ENCODE measurements at regions not wholly inside any gene's neighbourhood (a gene's known extent, or its start where the extent isn't known, plus 50 kb on each side); places are given as distances from the start of the nearest gene placed in this dataset.
A peak's percentile ranks its signal among the peaks of the same experiment; 100 is the strongest.
"Not testable (repeated sequence)": the region's sequence is repeated elsewhere in the genome, so short reads cannot be mapped to it uniquely, and the experiment has no call there.

GRCh38 chr18:61676773-61677434 is 215.9 kb downstream of the RNF152 start:
- no peak for DNase-seq

- DNase-seq, result no peak
These were observed 223.5 kb downstream of the RNF152 start for GRCh38 chr18:61669320-61669719.

GRCh38 chr18:61666876-61667590 is 225.8 kb downstream of the RNF152 start:
- no peak for DNase-seq

GRCh38 chr18:61664419-61665084 is 228.3 kb downstream of the RNF152 start:
- no peak for DNase-seq

GRCh38 chr18:61662726-61663125 is 230.1 kb downstream of the RNF152 start:
- no peak for DNase-seq

GRCh38 chr18:61658431-61658830 is 234.4 kb downstream of the RNF152 start:
- DNase-seq, result no peak

GRCh38 chr18:61657066-61657732 is 235.6 kb downstream of the RNF152 start:
- DNase-seq, result no peak

- DNase-seq, result no peak
These were observed 237.2 kb downstream of the RNF152 start for GRCh38 chr18:61655630-61656029.

- DNase-seq, result no peak
These were observed 238.8 kb downstream of the RNF152 start for GRCh38 chr18:61653823-61654551.

- DNase-seq, result no peak
These were observed 240.9 kb downstream of the RNF152 start for GRCh38 chr18:61651880-61652268.

- DNase-seq, result no peak
These were observed 241.5 kb downstream of the RNF152 start for GRCh38 chr18:61651145-61651879.

GRCh38 chr18:61643884-61644647 is 248.7 kb downstream of the RNF152 start:
- no peak for DNase-seq

- no peak for DNase-seq
These were observed 252.9 kb downstream of the RNF152 start for GRCh38 chr18:61639886-61640285.

GRCh38 chr18:61637905-61638595 is 254.8 kb downstream of the RNF152 start:
- no peak for DNase-seq

GRCh38 chr18:61637319-61637718 is 255.5 kb downstream of the RNF152 start:
- peak; percentile 24 for DNase-seq

- peak; percentile 84 for DNase-seq
These were observed 256.8 kb downstream of the RNF152 start for GRCh38 chr18:61635901-61636528.

GRCh38 chr18:61628085-61628484 is 264.7 kb downstream of the RNF152 start:
- no peak for DNase-seq

- DNase-seq, result not testable (repeated sequence)
These were observed 268.2 kb downstream of the RNF152 start for GRCh38 chr18:61624631-61625030.

- DNase-seq, result no peak
These were observed 273.0 kb downstream of the RNF152 start for GRCh38 chr18:61619783-61620182.

GRCh38 chr18:61618816-61619215 is 274.0 kb downstream of the RNF152 start:
- no peak for DNase-seq

All from eye (tissue), 1 donor.